HEK293 (cell line): ENCODE measurements at regions not wholly inside any gene's neighbourhood (a gene's known extent, or its start where the extent isn't known, plus 50 kb on each side); places are given as distances from the start of the nearest gene placed in this dataset.

Source experiments
- CTCF ChIA-PET: fragments of 350-600 bp; formaldehyde crosslinking; extraction: SDS; loops from one replicate; lab custom pipeline; 2021; ENCODE audit warnings: antibody characterized with exemption; lab: Yijun Ruan, JAX
- POLR2A ChIA-PET: fragments of 300-600 bp; formaldehyde crosslinking; extraction: SDS; loops from one replicate; lab custom pipeline; 2020; ENCODE audit warnings: antibody characterized with exemption, inconsistent platforms; lab: Yijun Ruan, JAX
- H3K27ac ChIP-seq: fragments of 200-500 bp; sonication (Bioruptor generic); 2 replicates; pipeline ENCODE4 v1.5.1; 2014; ENCODE audit warnings: low read depth, low read length, control low read depth, inconsistent platforms; ENCODE audit errors: extremely low read depth
- H3K36me3 ChIP-seq, 2 experiments: fragments of 200-500 bp in 1 of 2; sonication (Bioruptor generic) in 1 of 2; 1 replicate in 1 of 2; 2 replicates in 1 of 2; pipeline ENCODE4 v1.5.1; 2014 to 2017; ENCODE audit warnings: inconsistent platforms in 2 of 2, low read length in 2 of 2; ENCODE audit not compliant: control insufficient read depth in 2 of 2, insufficient read depth in 1 of 2
- H3K4me1 ChIP-seq: fragments of 200-500 bp; sonication (Bioruptor generic); 2 replicates; pipeline ENCODE4 v1.5.1; 2014; ENCODE audit warnings: mild to moderate bottlenecking, low read length, inconsistent platforms; ENCODE audit not compliant: control insufficient read depth, insufficient read depth
- H3K4me3 ChIP-seq: 2 replicates; pipeline ENCODE4 v1.5.1; 2011; ENCODE audit warnings: low read depth, mild to moderate bottlenecking, control low read depth, low read length, moderate library complexity
- H3K9me3 ChIP-seq: fragments of 200-500 bp; sonication (Bioruptor generic); 2 replicates; pipeline ENCODE4 v1.5.1; 2014; ENCODE audit warnings: low read depth, low read length, inconsistent platforms; ENCODE audit not compliant: control insufficient read depth, insufficient read depth
- BCL11B ChIP-seq: fragments of 450-650 bp; formaldehyde crosslinking; IDR thresholded peaks from 2 replicates; pipeline ENCODE4 v1.5.1; 2016; ENCODE audit warnings: low read depth, missing biosample characterization, missing genetic modification characterization
- GLI4 ChIP-seq: fragments of 450-650 bp; formaldehyde crosslinking; IDR thresholded peaks from 2 replicates; pipeline ENCODE4 v1.5.1; 2016; ENCODE audit warnings: missing biosample characterization, missing genetic modification characterization
- GLIS1 ChIP-seq: fragments of 450-650 bp; formaldehyde crosslinking; IDR thresholded peaks from 2 replicates; pipeline ENCODE4 v1.5.1; 2016; ENCODE audit warnings: missing biosample characterization, missing genetic modification characterization
- ZBTB20 ChIP-seq: fragments of 450-650 bp; formaldehyde crosslinking; IDR thresholded peaks from 2 replicates; pipeline ENCODE4 v1.5.1; 2016; ENCODE audit warnings: missing biosample characterization, missing genetic modification characterization
- ZBTB21 ChIP-seq: fragments of 450-650 bp; formaldehyde crosslinking; IDR thresholded peaks from 2 replicates; pipeline ENCODE4 v1.5.1; 2017; ENCODE audit warnings: missing biosample characterization, missing genetic modification characterization
- ZBTB8A ChIP-seq: fragments of 450-650 bp; formaldehyde crosslinking; IDR thresholded peaks from 2 replicates; pipeline ENCODE4 v1.5.1; 2016; ENCODE audit warnings: missing biosample characterization, missing genetic modification characterization
- ZNF2 ChIP-seq: fragments of 450-650 bp; formaldehyde crosslinking; IDR thresholded peaks from 2 replicates; pipeline ENCODE4 v1.5.1; 2016; ENCODE audit warnings: missing biosample characterization, missing genetic modification characterization
- ZNF211 ChIP-seq: fragments of 450-650 bp; formaldehyde crosslinking; IDR thresholded peaks from 2 replicates; pipeline ENCODE4 v1.5.1; 2016; ENCODE audit warnings: low read depth, missing biosample characterization, missing genetic modification characterization
- ZNF274 ChIP-seq, 2 experiments: fragments of 200-500 bp in 1 of 2; fragments of 450-650 bp in 1 of 2; sonication (Bioruptor generic) in 1 of 2; formaldehyde crosslinking in 1 of 2; IDR thresholded peaks; 2 replicates each; pipeline versions ENCODE4 v1.5.1 to v1.6.1; 2014 to 2016; ENCODE audit warnings: borderline replicate concordance in 1 of 2, inconsistent platforms in 1 of 2, low read length in 1 of 2, missing biosample characterization in 1 of 2, missing genetic modification characterization in 1 of 2
- ZNF335 ChIP-seq: fragments of 450-650 bp; formaldehyde crosslinking; conservative IDR thresholded peaks from 2 replicates; pipeline ENCODE4 v1.5.1; 2016; ENCODE audit warnings: missing biosample characterization, missing genetic modification characterization
- ZNF350 ChIP-seq: fragments of 450-650 bp; formaldehyde crosslinking; IDR thresholded peaks from 2 replicates; pipeline ENCODE4 v1.5.0; 2017; ENCODE audit warnings: missing biosample characterization, mild to moderate bottlenecking, missing genetic modification characterization
- ZNF394 ChIP-seq: fragments of 450-650 bp; formaldehyde crosslinking; IDR thresholded peaks from 2 replicates; pipeline ENCODE4 v1.5.1; 2016; ENCODE audit warnings: missing biosample characterization, missing genetic modification characterization, mild to moderate bottlenecking, moderate library complexity, borderline replicate concordance
- ZNF423 ChIP-seq: fragments of 450-650 bp; formaldehyde crosslinking; IDR thresholded peaks from 2 replicates; pipeline ENCODE4 v1.5.1; 2016; ENCODE audit warnings: missing biosample characterization, missing genetic modification characterization
- ZNF449 ChIP-seq: fragments of 450-650 bp; formaldehyde crosslinking; IDR thresholded peaks from 2 replicates; pipeline ENCODE4 v1.5.1; 2017; ENCODE audit warnings: missing biosample characterization, mild to moderate bottlenecking, missing genetic modification characterization, moderate library complexity
- ZNF501 ChIP-seq: fragments of 450-650 bp; formaldehyde crosslinking; IDR thresholded peaks from 2 replicates; pipeline ENCODE4 v1.5.1; 2016; ENCODE audit warnings: missing biosample characterization, missing genetic modification characterization
- ZNF510 ChIP-seq: fragments of 450-650 bp; formaldehyde crosslinking; IDR thresholded peaks from 2 replicates; pipeline ENCODE4 v1.5.1; 2018; ENCODE audit warnings: mild to moderate bottlenecking, missing genetic modification characterization, missing biosample characterization; ENCODE audit not compliant: insufficient replicate concordance
- ZNF561 ChIP-seq: fragments of 450-650 bp; IDR thresholded peaks from 2 replicates; pipeline ENCODE4 v1.5.1; 2018; ENCODE audit warnings: missing biosample characterization, missing genetic modification characterization, borderline replicate concordance
- ZNF621 ChIP-seq: fragments of 450-650 bp; formaldehyde crosslinking; IDR thresholded peaks from 2 replicates; pipeline ENCODE4 v1.5.1; 2017; ENCODE audit warnings: missing biosample characterization, missing genetic modification characterization
- ZNF664 ChIP-seq: fragments of 450-650 bp; formaldehyde crosslinking; IDR thresholded peaks from 2 replicates; pipeline ENCODE4 v1.5.1; 2016; ENCODE audit warnings: missing biosample characterization, missing genetic modification characterization
- ZNF785 ChIP-seq: fragments of 450-650 bp; formaldehyde crosslinking; IDR thresholded peaks from 2 replicates; pipeline ENCODE4 v1.5.1; 2016; ENCODE audit warnings: missing biosample characterization, missing genetic modification characterization
- ZNF791 ChIP-seq: fragments of 450-650 bp; formaldehyde crosslinking; IDR thresholded peaks from 2 replicates; pipeline ENCODE4 v1.5.1; 2016; ENCODE audit warnings: missing biosample characterization, missing genetic modification characterization
- ZNF837 ChIP-seq: fragments of 450-650 bp; formaldehyde crosslinking; IDR thresholded peaks from 2 replicates; pipeline ENCODE4 v1.5.1; 2016; ENCODE audit warnings: missing biosample characterization, missing genetic modification characterization
- ZSCAN23 ChIP-seq: fragments of 450-650 bp; formaldehyde crosslinking; IDR thresholded peaks from 2 replicates; pipeline ENCODE4 v1.5.1; 2016; ENCODE audit warnings: missing biosample characterization, missing genetic modification characterization
- ZSCAN5A ChIP-seq: fragments of 450-650 bp; formaldehyde crosslinking; IDR thresholded peaks from 2 replicates; pipeline ENCODE4 v1.5.1; 2016; ENCODE audit warnings: missing biosample characterization, missing genetic modification characterization
- TF ChIP-seq, protein P1 (sequence below): fragments of 450-650 bp; formaldehyde crosslinking; IDR thresholded peaks from 2 replicates; pipeline ENCODE4 v1.5.1; 2016; ENCODE audit warnings: missing biosample characterization, missing genetic modification characterization, low read depth
- TF ChIP-seq, protein P2 (sequence below): fragments of 450-650 bp; formaldehyde crosslinking; IDR thresholded peaks from 2 replicates; pipeline ENCODE4 v1.5.1; 2017; ENCODE audit warnings: missing biosample characterization, missing genetic modification characterization

- no peak overlapping the region for H3K27ac ChIP-seq
- CTCF ChIA-PET, result interaction anchor here (0.5 to 0.6 kb wide), 2 partner anchors 13 to 422 kb away, joined by 3 read pairs; no protein-coding TSS in a partner anchor
- peaks cover 15% of the 10 kb centered on the region for H3K4me1 ChIP-seq
- no peak overlapping the region for H3K4me3 ChIP-seq
- H3K9me3 ChIP-seq, result no peaks in the 10 kb centered on the region
- no peaks in the 10 kb centered on the region for H3K36me3 ChIP-seq
- POLR2A ChIA-PET, result no interaction called here
- TF ChIP-seq GLI4 (tag by site-specific recombination) (no peak), ZBTB8A (tag by site-specific recombination) (no peak), ZNF621 (tag by site-specific recombination) (no peak), ZSCAN5A (tag by site-specific recombination) (no peak), ZNF350 (tag by site-specific recombination) (no peak), ZNF785 (tag by site-specific recombination) (no peak), ZNF561 (tag by site-specific recombination) (no peak), ZNF274 (IDR thresholded peaks at IDR 0.05; ENCODE audit: low read length) (no peak), ZNF274 (tag by site-specific recombination; IDR thresholded peaks at IDR 0.05; ENCODE audit: borderline replicate concordance) (no peak), ZNF664 (tag by site-specific recombination) (no peak), ZNF449 (tag by site-specific recombination) (no peak), GLIS1 (tag by site-specific recombination) (no peak), ZNF211 (tag by site-specific recombination) (no peak)
Measured at GRCh38 chr1:55503663-55504305, 288.6 kb upstream of the USP24 start.

DNA sequence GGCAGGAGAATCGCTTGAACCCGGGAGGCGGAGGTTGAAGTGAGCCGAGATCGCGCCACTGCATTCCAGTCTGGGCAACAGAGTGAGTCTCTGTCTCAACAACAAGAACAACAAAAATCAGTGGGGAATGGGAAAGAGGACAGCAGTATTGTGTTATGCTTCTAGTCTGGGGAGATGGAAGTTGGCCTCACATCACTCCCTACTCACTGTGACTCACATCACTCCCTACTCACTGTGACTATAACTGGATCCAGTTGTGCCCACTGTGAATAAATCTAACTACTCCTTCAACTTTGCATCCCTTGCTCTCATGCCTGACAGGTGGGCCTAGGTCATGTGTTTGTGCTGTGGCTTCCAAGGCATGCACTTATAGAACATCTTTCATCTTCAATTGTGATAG is 285.4 kb upstream of the USP24 start:
- TF ChIP-seq ZNF837 (tag by site-specific recombination), result no peak
- TF ChIP-seq, protein P1, sequence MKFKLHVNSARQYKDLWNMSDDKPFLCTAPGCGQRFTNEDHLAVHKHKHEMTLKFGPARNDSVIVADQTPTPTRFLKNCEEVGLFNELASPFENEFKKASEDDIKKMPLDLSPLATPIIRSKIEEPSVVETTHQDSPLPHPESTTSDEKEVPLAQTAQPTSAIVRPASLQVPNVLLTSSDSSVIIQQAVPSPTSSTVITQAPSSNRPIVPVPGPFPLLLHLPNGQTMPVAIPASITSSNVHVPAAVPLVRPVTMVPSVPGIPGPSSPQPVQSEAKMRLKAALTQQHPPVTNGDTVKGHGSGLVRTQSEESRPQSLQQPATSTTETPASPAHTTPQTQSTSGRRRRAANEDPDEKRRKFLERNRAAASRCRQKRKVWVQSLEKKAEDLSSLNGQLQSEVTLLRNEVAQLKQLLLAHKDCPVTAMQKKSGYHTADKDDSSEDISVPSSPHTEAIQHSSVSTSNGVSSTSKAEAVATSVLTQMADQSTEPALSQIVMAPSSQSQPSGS, result no peak
- no peak for TF ChIP-seq ZSCAN23 (tag by site-specific recombination)
- no peak for TF ChIP-seq ZNF394 (tag by site-specific recombination)
- TF ChIP-seq ZNF274 (IDR thresholded peaks at IDR 0.05; ENCODE audit: low read length), result no peak
- no peak for TF ChIP-seq ZNF274 (tag by site-specific recombination; IDR thresholded peaks at IDR 0.05; ENCODE audit: borderline replicate concordance)
- TF ChIP-seq, protein P2, sequence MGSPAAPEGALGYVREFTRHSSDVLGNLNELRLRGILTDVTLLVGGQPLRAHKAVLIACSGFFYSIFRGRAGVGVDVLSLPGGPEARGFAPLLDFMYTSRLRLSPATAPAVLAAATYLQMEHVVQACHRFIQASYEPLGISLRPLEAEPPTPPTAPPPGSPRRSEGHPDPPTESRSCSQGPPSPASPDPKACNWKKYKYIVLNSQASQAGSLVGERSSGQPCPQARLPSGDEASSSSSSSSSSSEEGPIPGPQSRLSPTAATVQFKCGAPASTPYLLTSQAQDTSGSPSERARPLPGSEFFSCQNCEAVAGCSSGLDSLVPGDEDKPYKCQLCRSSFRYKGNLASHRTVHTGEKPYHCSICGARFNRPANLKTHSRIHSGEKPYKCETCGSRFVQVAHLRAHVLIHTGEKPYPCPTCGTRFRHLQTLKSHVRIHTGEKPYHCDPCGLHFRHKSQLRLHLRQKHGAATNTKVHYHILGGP, result no peak
- no peak for TF ChIP-seq ZBTB20
- no peak for TF ChIP-seq ZNF2 (tag by site-specific recombination)
- no peak for TF ChIP-seq ZNF510 (tag by site-specific recombination)
- TF ChIP-seq ZBTB21 (tag by site-specific recombination), result no peak
- TF ChIP-seq ZNF335 (tag by site-specific recombination), result no peak
- TF ChIP-seq ZNF791 (tag by site-specific recombination), result no peak
- TF ChIP-seq BCL11B (tag by site-specific recombination), result no peak
- no peak for TF ChIP-seq ZNF423 (tag by site-specific recombination)
- TF ChIP-seq ZNF501, result no peak
- ChIA-PET POLR2A (no interaction called here), CTCF (interaction anchor here (0.7 kb wide), 1 partner anchor 195 kb away, joined by 3 read pairs; no protein-coding TSS in a partner anchor)
- Histone ChIP-seq H3K9me3 (no peaks in the 10 kb centered on the region), H3K27ac (no peak overlapping the region), H3K36me3 (no peaks in the 10 kb centered on the region), H3K4me1 (peaks cover 13% of the 10 kb centered on the region), H3K4me3 (no peak overlapping the region)
